ENCODE measurements at regions not wholly inside any gene's neighbourhood (a gene's known extent, or its start where the extent isn't known, plus 50 kb on each side); places are given as distances from the start of the nearest gene placed in this dataset.
"Not testable (repeated sequence)": the region's sequence is repeated elsewhere in the genome, so short reads cannot be mapped to it uniquely, and the experiment has no call there.

DNA sequence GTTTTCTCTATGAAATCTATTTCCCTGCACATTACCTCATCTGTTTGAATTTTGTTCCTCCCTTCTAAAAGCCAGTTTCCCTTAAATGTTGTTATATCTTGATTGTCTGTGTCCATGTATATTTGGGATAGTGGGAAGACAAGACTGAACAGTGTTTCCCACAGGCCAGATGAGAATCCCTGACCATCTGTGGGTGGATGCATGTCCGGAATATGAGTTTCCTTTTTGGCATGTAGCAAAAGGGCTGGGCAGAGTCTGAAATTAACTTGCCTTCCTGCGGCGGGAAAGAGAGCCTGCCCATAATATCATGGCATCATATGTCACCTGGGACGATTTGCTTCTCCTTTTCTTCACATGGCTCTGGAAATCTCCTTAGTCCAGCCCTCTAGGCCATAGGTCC lies 385.8 kb upstream of the MAF start:
- DNase-seq (no peak), ATAC-seq (no peak)
- no peaks in the 10 kb centered on the region for H3K4me1 ChIP-seq

DNA sequence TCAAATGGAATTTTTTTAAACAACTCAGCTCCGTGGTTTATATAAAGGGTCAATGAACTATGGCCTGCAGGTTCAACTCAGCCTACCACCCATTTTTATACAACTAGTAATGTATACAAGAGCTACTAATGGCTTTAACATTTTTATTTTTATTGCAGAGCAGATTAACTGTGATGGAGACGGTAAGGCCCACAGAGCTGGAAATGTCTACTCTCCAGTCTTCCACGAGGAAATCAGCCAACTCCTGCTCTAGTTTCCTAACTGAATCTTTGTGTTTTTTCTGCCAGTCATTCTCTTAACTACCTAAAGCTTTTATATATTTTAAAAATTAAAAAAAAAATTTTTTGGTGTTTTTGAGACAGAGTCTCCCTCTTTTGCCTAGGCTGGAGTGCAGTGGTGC lies 385.1 kb upstream of the MAF start:
- Histone ChIP-seq H3K9me3 (no peaks in the 10 kb centered on the region), H3K27ac (no peak overlapping the region), H3K4me3 (no peak overlapping the region), H3K4me1 (no peaks in the 10 kb centered on the region), H3K36me3 (replicated peaks in 1 of 2; ENCODE audit: insufficient read depth in 1 of 2, low read depth in 2 of 2) (no peaks in the 10 kb centered on the region), H3K27me3 (no peaks in the 10 kb centered on the region)
- TF ChIP-seq POLR2A (IDR thresholded peaks at IDR 0.05) = no peak
- TF ChIP-seq, protein P1, sequence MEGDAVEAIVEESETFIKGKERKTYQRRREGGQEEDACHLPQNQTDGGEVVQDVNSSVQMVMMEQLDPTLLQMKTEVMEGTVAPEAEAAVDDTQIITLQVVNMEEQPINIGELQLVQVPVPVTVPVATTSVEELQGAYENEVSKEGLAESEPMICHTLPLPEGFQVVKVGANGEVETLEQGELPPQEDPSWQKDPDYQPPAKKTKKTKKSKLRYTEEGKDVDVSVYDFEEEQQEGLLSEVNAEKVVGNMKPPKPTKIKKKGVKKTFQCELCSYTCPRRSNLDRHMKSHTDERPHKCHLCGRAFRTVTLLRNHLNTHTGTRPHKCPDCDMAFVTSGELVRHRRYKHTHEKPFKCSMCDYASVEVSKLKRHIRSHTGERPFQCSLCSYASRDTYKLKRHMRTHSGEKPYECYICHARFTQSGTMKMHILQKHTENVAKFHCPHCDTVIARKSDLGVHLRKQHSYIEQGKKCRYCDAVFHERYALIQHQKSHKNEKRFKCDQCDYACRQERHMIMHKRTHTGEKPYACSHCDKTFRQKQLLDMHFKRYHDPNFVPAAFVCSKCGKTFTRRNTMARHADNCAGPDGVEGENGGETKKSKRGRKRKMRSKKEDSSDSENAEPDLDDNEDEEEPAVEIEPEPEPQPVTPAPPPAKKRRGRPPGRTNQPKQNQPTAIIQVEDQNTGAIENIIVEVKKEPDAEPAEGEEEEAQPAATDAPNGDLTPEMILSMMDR (IDR thresholded peaks at IDR 0.05) = no peak
- DNase-seq (no peak), ATAC-seq (no peak)
- 86 to 92% methylated on average over 3 of the region's 3 CpGs for WGBS, 2 donors
- intact Hi-C loops (cut with DNase I) = no loop called here

More for the DNA sequence above, 385.8 kb upstream of the MAF start:
- Histone ChIP-seq H3K27me3 (no peaks in the 10 kb centered on the region), H3K27ac (no peak overlapping the region), H3K4me3 (no peak overlapping the region), H3K36me3 (replicated peaks in 1 of 2; ENCODE audit: insufficient read depth in 1 of 2, low read depth in 2 of 2) (no peaks in the 10 kb centered on the region), H3K9me3 (no peaks in the 10 kb centered on the region)
- intact Hi-C loops (cut with DNase I) = no loop called here
- 72 to 79% methylated on average over 4 of the region's 4 CpGs for WGBS, 2 donors
- TF ChIP-seq POLR2A (IDR thresholded peaks at IDR 0.05) = no peak
- TF ChIP-seq, protein P1 (IDR thresholded peaks at IDR 0.05) = no peak

DNA sequence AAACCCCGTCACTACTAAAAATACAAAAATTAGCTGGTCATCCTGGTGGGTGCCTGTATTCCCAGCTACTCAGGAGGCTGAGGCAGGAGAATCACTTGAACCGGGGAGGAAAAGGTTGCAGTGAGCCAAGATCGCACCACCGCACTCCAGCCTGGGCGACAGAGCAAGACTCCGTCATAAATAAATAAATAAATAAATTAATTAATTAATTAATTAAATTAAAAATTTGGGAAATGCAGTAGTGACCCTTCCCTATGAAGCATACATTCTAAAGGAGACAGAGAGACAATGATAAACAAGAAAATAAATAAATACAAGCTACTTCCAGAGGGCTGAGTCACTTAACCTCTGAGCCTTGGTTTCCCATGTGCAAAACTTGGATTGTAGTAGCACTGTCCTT lies 383.6 kb upstream of the MAF start:
- H3K27me3 ChIP-seq; DNase-seq; H3K27ac ChIP-seq; H3K4me3 ChIP-seq; H3K9me3 ChIP-seq; ATAC-seq; intact Hi-C loops (cut with DNase I); H3K4me1 ChIP-seq; H3K36me3 ChIP-seq (replicated peaks in 1 of 2; ENCODE audit: insufficient read depth in 1 of 2, low read depth in 2 of 2): not testable (repeated sequence)
- 89 to 96% methylated on average over 6 of the region's 6 CpGs for WGBS, 2 donors

GRCh38 chr16:79982862-79983261 lies 382.3 kb upstream of the MAF start:
- Histone ChIP-seq H3K4me1 (no peaks in the 10 kb centered on the region), H3K36me3 (replicated peaks in 1 of 2; ENCODE audit: insufficient read depth in 1 of 2, low read depth in 2 of 2) (no peaks in the 10 kb centered on the region), H3K27me3 (no peaks in the 10 kb centered on the region), H3K4me3 (no peak overlapping the region), H3K9me3 (no peaks in the 10 kb centered on the region), H3K27ac (no peak overlapping the region)
- DNase-seq = no peak
- no peak for ATAC-seq
- intact Hi-C loops (cut with DNase I) = no loop called here
- TF ChIP-seq, protein P1 (IDR thresholded peaks at IDR 0.05) = no peak
- WGBS, 2 donors = 69 to 78% methylated on average over 2 of the region's 2 CpGs

GRCh38 chr16:79982361-79982760 lies 381.8 kb upstream of the MAF start:
- DNase-seq (no peak), ATAC-seq (no peak)
- H3K27ac ChIP-seq = no peak overlapping the region
- H3K4me1 ChIP-seq = no peaks in the 10 kb centered on the region
- no peaks in the 10 kb centered on the region for H3K36me3 ChIP-seq (replicated peaks in 1 of 2; ENCODE audit: insufficient read depth in 1 of 2, low read depth in 2 of 2)
- no peaks in the 10 kb centered on the region for H3K27me3 ChIP-seq
- H3K9me3 ChIP-seq = no peaks in the 10 kb centered on the region
- intact Hi-C loops (cut with DNase I) = no loop called here
- no peak overlapping the region for H3K4me3 ChIP-seq
- WGBS, 2 donors = 66 to 75% methylated on average over 4 of the region's 4 CpGs
- TF ChIP-seq, protein P1 (IDR thresholded peaks at IDR 0.05) = no peak
- TF ChIP-seq POLR2A (IDR thresholded peaks at IDR 0.05) = no peak
